ENCODE measurements at regions not wholly inside any gene's neighbourhood (a gene's known extent, or its start where the extent isn't known, plus 50 kb on each side); places are given as distances from the start of the nearest gene placed in this dataset.
"Not testable (repeated sequence)": the region's sequence is repeated elsewhere in the genome, so short reads cannot be mapped to it uniquely, and the experiment has no call there.

DNA sequence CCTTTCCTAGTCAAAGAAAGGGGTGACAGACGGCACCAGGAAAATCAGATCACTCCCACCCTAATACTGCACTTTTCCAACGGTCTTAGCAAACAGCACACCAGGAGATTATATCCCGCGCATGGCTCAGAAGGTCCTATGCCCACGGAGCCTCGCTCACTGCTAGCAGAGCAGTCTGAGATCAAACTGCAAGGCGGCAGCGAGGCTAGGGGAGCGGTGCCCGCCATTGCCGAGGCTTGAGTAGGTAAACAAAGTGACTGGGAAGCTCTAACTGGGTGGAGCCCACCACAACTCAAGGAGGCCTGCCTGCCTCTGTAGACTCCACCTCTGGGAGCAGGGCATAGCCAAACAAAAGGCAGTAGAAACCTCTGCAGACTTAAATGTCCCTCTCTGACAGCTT is 233.9 kb downstream of the DPY19L2 start:
- not testable (repeated sequence) for H3K4me3 ChIP-seq; H3K4me1 ChIP-seq (replicated peaks); H3K36me3 ChIP-seq; H3K27ac ChIP-seq; H3K9me3 ChIP-seq (replicated peaks); H3K27me3 ChIP-seq (replicated peaks); DNase-seq (ENCODE audit: low read depth in 1 of 2, low spot score in 2 of 2)

DNA sequence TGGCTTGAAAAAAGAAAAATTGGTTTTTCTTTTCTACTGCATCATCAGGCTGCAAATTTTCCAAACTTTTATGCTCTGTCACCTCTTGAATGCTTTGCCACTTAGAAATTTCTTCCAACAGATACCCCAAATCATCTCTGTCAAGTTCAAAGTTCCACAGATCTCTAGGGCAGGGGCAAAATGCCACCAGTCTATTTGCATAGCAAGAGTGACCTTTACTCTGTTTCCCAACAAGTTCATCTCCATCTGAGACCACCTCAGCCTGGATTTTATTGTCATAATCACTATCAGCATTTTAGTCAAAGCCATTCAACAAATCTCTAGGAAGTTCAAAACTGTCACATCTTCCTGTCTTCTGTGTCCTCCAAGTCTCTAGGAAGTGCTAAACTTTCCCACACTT is 240.3 kb downstream of the DPY19L2 start:
- not testable (repeated sequence) for H3K27me3 ChIP-seq (replicated peaks); H3K4me3 ChIP-seq; DNase-seq (ENCODE audit: low read depth in 1 of 2, low spot score in 2 of 2); H3K4me1 ChIP-seq (replicated peaks); H3K36me3 ChIP-seq; H3K27ac ChIP-seq; H3K9me3 ChIP-seq (replicated peaks)

DNA sequence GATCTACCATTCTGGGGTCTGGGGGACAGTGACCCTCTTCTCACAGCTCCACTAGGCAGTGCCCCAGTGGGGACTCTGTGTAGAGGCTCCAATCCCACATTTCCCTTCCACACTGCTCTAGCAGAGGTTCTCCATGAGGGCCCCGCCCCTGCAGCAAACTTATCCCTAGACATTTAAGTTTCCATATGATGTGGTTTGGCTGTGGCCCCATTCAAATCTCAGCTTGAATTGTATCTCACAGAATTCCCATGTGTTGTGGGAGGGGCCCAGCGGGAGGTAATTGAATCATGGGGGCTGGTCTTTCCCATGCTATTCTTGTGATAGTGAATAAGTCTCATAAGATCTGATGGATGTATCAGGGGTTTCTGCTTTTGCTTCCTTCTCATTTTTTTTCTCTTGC is 241.3 kb downstream of the DPY19L2 start:
- not testable (repeated sequence) for H3K4me3 ChIP-seq; H3K27me3 ChIP-seq (replicated peaks); H3K27ac ChIP-seq; DNase-seq (ENCODE audit: low read depth in 1 of 2, low spot score in 2 of 2); H3K36me3 ChIP-seq; H3K4me1 ChIP-seq (replicated peaks); H3K9me3 ChIP-seq (replicated peaks)

DNA sequence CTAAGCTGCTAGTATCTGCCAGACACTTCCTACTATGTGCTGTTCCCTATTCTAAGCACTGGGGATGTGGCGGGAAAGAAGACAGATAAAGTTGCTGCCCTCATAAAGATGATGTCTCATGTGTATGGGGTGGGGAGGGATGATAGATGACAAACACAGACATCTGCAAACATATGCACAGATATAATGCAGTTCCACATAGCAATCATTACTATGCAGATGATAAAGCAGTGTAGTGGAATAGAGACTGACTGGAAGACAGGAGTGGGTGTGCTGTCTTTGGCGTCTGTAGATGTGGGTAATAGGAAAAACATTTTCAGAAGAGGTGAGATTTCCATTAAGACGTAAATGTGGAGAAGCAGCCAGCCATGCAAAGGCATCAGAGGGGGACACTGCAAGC is 243.6 kb downstream of the DPY19L2 start:
- H3K36me3 ChIP-seq, result no peaks in the 10 kb centered on the region
- no peak overlapping the region for H3K27ac ChIP-seq
- no peak overlapping the region for H3K4me3 ChIP-seq
- H3K9me3 ChIP-seq (replicated peaks), result peaks cover 2% of the 10 kb centered on the region; the same call in 1 of the 2 replicates
- H3K4me1 ChIP-seq (replicated peaks), result no peaks in the 10 kb centered on the region
- H3K27me3 ChIP-seq (replicated peaks), result no peaks in the 10 kb centered on the region
- DNase-seq (ENCODE audit: low read depth in 1 of 2, low spot score in 2 of 2), result no peak

DNA sequence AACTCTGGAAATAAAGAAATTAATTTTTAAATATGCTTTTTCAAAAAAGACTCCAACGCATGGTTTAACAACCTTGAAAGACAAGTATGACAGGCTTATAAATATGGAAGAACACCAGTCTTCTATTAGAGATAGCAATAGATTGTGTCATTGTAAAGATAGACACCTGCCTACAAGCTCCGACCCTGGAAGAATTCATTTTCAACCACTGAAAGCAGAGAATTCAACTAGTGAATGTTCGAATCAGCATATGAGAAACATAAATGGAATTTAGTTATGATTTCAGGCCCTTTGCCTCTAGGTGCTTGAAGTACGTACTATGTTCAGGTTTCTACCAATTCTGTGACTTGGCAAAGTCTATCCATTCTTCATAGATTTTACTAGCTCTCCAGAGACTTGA is 244.5 kb downstream of the DPY19L2 start:
- Histone ChIP-seq H3K36me3 (no peaks in the 10 kb centered on the region), H3K27me3 (replicated peaks) (no peaks in the 10 kb centered on the region), H3K9me3 (replicated peaks) (peaks cover 2% of the 10 kb centered on the region; the same call in 1 of the 2 replicates), H3K4me3 (no peak overlapping the region), H3K27ac (no peak overlapping the region), H3K4me1 (replicated peaks) (no peaks in the 10 kb centered on the region)
- no peak for DNase-seq (ENCODE audit: low read depth in 1 of 2, low spot score in 2 of 2)

DNA sequence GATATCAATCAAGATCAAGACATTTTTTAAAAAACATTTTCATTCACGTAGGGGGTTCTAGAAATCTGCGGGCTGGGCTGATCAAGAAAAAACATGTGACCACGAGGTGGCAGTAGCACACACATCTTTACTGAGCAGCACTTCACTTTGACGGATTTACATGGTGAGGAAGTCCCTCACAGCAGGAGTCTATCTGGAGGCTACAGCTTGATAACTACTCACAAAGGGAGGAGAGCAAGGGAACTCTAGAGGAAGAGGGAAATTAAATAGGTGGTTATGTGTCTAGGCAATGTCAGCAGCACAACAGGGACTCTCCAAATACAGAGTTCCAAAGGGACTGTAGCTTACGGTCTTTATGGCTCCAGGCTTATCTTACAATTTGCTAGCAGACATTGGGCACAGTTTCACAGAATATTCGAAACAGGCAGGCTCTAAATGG is 248.1 kb downstream of the DPY19L2 start:
- DNase-seq (ENCODE audit: low read depth in 1 of 2, low spot score in 2 of 2), result peak; percentile 42 to 59
- Histone ChIP-seq H3K4me1 (replicated peaks) (no peaks in the 10 kb centered on the region), H3K27me3 (replicated peaks) (no peaks in the 10 kb centered on the region), H3K9me3 (replicated peaks) (peaks cover 2% of the 10 kb centered on the region; the same call in 1 of the 2 replicates), H3K4me3 (no peak overlapping the region), H3K36me3 (no peaks in the 10 kb centered on the region), H3K27ac (no peak overlapping the region)

DNA sequence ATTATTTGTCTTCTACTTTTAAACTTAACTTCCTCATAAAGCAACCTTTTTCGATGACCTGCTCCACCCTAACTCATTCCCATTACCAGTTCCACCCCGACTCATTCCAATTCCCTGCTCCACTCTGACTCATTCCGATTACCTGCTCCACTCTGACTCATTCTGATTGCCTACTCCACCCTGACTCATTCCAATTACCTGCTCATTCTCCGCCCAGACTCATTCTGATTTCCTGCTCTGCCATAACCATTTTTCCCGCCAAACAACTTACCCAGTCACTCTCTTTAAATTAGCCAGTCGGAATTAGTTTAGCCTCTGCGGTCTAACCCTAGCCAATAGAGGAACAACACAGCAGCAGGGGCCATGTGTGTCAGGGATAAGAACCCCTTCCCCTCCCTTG is 249.1 kb downstream of the DPY19L2 start:
- Histone ChIP-seq H3K27ac (no peak overlapping the region), H3K4me1 (replicated peaks) (no peaks in the 10 kb centered on the region), H3K4me3 (no peak overlapping the region), H3K9me3 (replicated peaks) (peaks cover 2% of the 10 kb centered on the region; the same call in 1 of the 2 replicates), H3K36me3 (no peaks in the 10 kb centered on the region), H3K27me3 (replicated peaks) (no peaks in the 10 kb centered on the region)
- no peak for DNase-seq (ENCODE audit: low read depth in 1 of 2, low spot score in 2 of 2)

DNA sequence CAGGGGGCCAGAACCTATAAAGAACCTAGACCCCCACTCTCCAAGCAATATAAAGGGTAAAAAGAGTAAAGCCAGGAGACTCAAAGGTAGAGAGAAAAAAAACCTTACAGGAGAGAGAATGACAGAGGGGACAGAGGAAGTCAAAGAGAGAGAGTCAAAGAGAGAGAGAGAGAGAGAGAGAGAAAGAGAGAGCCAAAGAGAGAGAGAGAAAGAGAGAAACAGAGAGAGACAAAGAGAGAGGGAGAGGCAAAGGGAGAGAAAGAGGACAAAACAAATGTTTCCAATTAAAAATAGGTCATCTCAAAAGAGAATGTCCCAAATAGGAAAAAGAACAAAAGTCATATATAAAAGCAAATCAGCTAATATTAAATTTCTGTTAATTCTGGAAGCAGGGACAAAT is 251.5 kb downstream of the DPY19L2 start:
- DNase-seq (ENCODE audit: low read depth in 1 of 2, low spot score in 2 of 2), result no peak
- Histone ChIP-seq H3K4me1 (replicated peaks) (no peaks in the 10 kb centered on the region), H3K4me3 (no peak overlapping the region), H3K9me3 (replicated peaks) (peaks cover 2% of the 10 kb centered on the region; the same call in 1 of the 2 replicates), H3K36me3 (no peaks in the 10 kb centered on the region), H3K27me3 (replicated peaks) (no peaks in the 10 kb centered on the region), H3K27ac (no peak overlapping the region)

DNA sequence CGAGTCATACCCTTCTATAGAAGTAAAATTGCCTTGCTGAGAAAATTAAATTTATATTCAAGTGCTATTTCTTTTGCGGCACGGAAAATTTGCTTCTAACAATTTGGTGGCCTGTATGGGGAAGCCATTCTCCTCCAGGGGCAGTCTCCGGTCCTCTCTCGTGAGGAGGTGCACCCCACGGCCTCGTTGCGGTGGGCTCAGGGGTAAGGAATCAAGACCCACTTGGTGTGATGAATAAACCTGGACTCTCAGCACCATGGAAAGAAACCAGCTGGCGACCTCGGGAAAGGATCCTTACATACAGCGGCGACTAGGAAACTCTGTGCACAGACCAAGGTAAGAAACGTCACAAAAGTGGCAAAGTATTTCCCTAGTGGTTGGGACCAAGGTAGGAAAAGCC is 252.9 kb downstream of the DPY19L2 start:
- Histone ChIP-seq H3K27ac (no peak overlapping the region), H3K9me3 (replicated peaks) (peaks cover 2% of the 10 kb centered on the region; the same call in 1 of the 2 replicates), H3K27me3 (replicated peaks) (no peaks in the 10 kb centered on the region), H3K4me1 (replicated peaks) (no peaks in the 10 kb centered on the region), H3K36me3 (no peaks in the 10 kb centered on the region), H3K4me3 (no peak overlapping the region)
- no peak for DNase-seq (ENCODE audit: low read depth in 1 of 2, low spot score in 2 of 2)

DNA sequence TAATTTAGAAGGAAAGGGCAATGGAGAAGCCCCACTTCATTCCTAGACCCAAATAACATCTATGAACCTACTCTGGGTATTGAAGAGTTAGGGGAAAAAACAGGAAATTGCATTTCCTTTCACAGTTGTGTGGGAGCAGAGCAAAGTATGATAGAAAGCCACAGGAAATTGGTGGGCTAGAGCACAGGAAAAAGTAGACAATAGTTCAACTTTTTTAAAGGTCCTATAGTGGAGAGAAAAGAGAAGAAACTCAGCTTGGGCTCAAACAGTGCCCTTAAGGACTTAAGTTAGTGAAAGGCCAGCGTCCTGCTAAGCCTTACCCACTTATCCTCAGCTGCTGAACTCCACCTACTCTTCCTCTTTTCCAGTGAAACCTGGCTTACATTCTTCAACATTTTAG is 258.1 kb downstream of the DPY19L2 start:
- Histone ChIP-seq H3K27me3 (replicated peaks) (no peaks in the 10 kb centered on the region), H3K9me3 (replicated peaks) (no peaks in the 10 kb centered on the region), H3K4me1 (replicated peaks) (no peaks in the 10 kb centered on the region), H3K4me3 (no peak overlapping the region), H3K27ac (no peak overlapping the region), H3K36me3 (no peaks in the 10 kb centered on the region)
- DNase-seq (ENCODE audit: low read depth in 1 of 2, low spot score in 2 of 2), result no peak

DNA sequence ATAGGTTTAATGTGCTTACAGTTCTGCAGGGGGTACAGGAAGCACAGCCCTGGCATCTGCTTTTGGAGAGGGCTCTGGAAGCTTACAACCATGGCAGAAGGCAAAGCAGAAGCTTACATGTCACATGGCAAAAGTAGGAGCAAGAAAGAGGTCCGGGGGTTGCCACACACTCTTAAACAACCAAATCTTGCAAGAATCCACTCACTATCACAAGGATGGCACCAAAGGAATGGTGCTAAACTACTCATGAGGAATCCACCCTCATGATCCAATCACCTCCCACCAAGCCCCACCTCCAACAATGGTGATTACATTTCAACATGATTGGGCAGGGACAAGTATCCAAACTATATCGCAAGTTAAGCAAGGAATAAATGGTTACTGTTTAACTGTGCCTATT is 255.8 kb upstream of the AVPR1A start:
- Histone ChIP-seq H3K4me3 (no peak overlapping the region), H3K27me3 (replicated peaks) (no peaks in the 10 kb centered on the region), H3K27ac (no peak overlapping the region), H3K9me3 (replicated peaks) (no peaks in the 10 kb centered on the region), H3K36me3 (no peaks in the 10 kb centered on the region), H3K4me1 (replicated peaks) (no peaks in the 10 kb centered on the region)
- no peak for DNase-seq (ENCODE audit: low read depth in 1 of 2, low spot score in 2 of 2)

DNA sequence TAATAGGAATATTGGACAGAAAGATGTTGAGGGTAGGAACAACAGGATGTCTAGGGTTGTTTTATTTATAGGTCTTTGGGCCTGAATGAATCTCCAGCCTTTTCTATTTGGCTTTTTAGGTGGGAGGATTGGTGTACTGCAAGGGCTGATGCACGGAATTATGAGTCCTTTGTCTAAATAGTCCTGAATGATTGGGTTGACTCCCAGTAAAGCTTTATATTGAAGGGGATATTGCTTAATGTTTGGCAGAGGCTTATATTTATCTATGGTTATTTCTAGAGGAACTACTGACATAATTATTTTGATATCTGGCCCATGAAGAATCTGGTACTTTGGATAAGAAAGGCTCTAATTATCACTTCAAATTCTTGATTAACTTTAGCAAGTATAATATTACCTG is 253.6 kb upstream of the AVPR1A start:
- H3K9me3 ChIP-seq (replicated peaks), result no peaks in the 10 kb centered on the region
- no peak overlapping the region for H3K27ac ChIP-seq
- H3K4me3 ChIP-seq, result no peak overlapping the region
- no peaks in the 10 kb centered on the region for H3K36me3 ChIP-seq
- no peak for DNase-seq (ENCODE audit: low read depth in 1 of 2, low spot score in 2 of 2)
- H3K4me1 ChIP-seq (replicated peaks), result no peaks in the 10 kb centered on the region
- H3K27me3 ChIP-seq (replicated peaks), result no peaks in the 10 kb centered on the region

DNA sequence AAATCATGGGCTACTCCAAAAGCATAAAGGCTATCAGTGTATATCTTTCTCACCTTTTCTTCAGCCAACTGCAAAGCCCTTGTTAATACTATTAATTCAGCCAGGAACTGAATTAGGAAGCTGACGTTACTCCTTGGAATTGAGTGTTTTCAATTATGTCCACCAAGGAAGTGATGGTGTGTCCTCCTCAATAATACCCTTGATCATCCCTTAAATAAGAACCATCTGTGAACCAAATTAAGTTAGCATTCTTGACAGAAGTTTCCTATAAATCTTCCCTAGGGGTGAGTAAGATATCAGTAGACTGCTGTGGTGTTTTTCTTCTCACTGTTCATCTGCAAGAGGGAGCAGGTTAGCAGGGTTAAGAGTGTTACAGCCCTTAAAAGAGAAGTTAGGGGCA is 252.3 kb upstream of the AVPR1A start:
- DNase-seq (ENCODE audit: low read depth in 1 of 2, low spot score in 2 of 2), result no peak
- Histone ChIP-seq H3K27ac (no peak overlapping the region), H3K4me3 (no peak overlapping the region), H3K36me3 (no peaks in the 10 kb centered on the region), H3K27me3 (replicated peaks) (no peaks in the 10 kb centered on the region), H3K4me1 (replicated peaks) (no peaks in the 10 kb centered on the region), H3K9me3 (replicated peaks) (no peaks in the 10 kb centered on the region)

DNA sequence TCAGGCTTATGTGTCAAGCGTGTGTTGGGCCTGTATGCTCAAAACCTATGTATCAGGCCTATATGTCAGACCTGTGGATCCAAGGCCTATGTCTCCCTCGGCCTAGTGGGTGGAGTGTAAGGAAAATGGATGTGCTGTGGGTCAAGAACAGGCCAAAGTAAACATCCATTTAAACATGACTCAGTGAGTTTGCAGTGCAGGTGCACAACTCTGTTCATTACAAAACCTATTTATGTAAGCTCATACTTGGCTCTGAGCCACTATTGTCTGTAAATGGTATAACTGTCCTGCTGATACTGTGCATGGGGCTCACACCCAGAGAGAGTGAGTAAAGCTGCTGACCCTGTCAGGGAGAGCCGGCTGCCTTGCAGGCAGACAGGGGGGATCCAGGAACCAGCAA is 249.7 kb upstream of the AVPR1A start:
- Histone ChIP-seq H3K27ac (no peak overlapping the region), H3K4me1 (replicated peaks) (no peaks in the 10 kb centered on the region), H3K27me3 (replicated peaks) (no peaks in the 10 kb centered on the region), H3K9me3 (replicated peaks) (no peaks in the 10 kb centered on the region), H3K4me3 (no peak overlapping the region), H3K36me3 (no peaks in the 10 kb centered on the region)
- no peak for DNase-seq (ENCODE audit: low read depth in 1 of 2, low spot score in 2 of 2)

DNA sequence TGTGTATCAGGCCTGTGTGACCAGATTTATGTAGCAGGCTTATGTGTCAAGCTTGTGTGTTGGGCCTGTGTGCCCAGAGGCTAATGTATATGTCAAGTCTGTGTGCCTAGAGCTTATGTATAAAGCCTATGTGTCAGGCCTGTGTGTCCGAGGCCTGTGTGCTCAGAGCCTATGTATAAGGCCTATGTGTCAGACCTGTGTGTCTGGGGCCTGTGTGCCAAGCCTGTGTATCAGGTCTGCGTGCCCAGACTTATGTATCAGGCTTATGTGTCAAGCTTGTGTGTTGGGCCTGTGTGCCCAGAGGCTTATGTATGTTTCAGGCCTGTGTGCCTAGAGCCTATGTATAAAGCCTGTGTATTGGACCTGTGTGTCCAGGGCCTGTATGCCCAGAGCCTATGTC is 249.3 kb upstream of the AVPR1A start:
- Histone ChIP-seq H3K4me3 (no peak overlapping the region), H3K9me3 (replicated peaks) (no peaks in the 10 kb centered on the region), H3K4me1 (replicated peaks) (no peaks in the 10 kb centered on the region), H3K27ac (no peak overlapping the region), H3K27me3 (replicated peaks) (no peaks in the 10 kb centered on the region), H3K36me3 (no peaks in the 10 kb centered on the region)
- no peak for DNase-seq (ENCODE audit: low read depth in 1 of 2, low spot score in 2 of 2)
